ENCODE measurements at regions not wholly inside any gene's neighbourhood (a gene's known extent, or its start where the extent isn't known, plus 50 kb on each side); places are given as distances from the start of the nearest gene placed in this dataset.
"Not testable (repeated sequence)": the region's sequence is repeated elsewhere in the genome, so short reads cannot be mapped to it uniquely, and the experiment has no call there.

DNA sequence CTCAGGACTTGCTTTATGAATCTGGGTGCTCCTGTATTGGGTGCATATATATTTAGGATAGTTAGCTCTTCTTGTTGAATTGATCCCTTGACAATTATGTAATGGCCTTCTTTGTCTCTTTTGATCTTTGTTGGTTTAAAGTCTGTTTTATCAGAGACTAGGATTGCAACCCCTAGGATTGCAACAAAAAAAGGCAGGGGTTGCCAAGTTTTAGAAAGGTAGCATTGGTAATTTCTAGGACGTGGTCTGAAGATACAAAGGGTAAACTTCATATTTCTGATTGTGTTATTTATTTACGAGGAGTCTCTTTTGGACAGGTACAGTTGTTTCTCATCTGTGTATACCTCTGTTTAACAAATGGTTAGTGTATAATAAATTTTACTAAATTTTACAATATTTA is 433.7 kb downstream of the BTG1 start:
- DNase-seq: not testable (repeated sequence)

DNA sequence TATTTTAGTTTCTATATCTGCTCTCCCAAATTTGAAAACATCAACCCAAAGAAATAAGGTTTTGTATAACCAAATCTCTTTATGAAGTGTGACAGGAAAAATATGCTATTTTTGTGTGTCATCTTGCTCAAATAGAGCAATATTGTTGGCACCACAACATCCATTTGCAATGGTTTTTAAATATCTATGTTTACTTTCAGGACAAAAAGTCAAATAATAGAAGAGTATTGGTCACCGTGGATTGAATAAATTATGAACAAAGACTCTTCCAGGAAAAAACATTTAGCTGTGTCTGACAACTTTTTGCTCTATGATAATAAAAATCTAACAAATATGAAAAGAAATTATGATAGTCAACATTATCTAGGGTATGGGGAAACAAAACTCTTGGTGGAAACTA is 439.2 kb downstream of the BTG1 start:
- no peak for DNase-seq

DNA sequence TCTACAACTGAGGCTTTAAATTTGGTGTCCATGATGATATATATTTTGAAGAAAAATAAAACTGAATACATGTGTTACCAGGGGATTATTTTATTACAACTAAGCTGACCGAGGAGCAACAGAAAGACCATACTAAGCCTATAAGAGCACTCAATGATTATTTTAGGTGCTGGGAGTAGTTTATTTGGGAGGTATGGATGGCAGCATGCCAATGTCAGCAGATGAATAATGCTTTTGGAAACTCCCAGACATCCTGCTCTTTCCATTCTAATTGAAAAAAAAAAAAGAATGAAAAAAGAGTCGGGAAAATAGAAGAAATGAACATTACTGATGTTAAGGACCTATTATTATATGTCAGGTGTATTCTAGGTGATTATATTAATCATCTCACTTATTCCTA is 441.2 kb downstream of the BTG1 start:
- DNase-seq: no peak

DNA sequence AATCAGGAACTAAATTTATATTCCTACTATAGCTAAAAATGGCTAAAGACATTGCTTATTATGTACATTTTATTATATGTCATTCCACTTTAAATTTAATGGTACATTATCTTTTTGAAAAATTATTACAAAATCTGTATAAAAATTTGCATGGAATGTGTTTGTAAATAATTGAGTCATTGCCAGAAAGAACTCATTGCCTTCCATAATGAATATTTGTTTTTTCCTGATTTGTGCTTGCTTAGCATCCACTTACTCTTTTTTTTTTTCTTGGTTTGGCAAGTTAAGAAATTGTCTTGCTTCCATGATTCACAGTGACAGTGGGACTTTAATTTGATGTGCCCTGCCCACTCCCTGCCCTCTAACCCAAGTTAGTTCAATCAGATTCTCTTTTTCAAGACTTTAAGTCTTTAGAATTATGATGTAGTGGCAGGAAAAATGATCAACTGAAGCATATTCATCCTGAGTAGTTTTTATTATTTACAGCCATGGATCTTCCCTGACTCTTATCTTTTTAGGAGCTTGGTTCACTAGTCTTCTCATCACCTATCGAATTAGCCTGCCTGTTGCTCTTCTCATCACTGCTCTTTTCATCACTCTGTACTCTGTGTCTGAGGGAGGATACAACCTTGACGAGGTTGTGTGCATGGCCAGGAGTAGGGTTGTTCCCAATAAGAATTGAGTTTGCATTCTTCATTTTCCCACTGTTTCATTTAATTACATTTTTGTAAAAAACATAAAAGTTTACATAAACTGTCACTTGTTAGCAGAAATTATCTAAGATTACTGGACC is 442.0 kb downstream of the BTG1 start:
- no peak for DNase-seq

DNA sequence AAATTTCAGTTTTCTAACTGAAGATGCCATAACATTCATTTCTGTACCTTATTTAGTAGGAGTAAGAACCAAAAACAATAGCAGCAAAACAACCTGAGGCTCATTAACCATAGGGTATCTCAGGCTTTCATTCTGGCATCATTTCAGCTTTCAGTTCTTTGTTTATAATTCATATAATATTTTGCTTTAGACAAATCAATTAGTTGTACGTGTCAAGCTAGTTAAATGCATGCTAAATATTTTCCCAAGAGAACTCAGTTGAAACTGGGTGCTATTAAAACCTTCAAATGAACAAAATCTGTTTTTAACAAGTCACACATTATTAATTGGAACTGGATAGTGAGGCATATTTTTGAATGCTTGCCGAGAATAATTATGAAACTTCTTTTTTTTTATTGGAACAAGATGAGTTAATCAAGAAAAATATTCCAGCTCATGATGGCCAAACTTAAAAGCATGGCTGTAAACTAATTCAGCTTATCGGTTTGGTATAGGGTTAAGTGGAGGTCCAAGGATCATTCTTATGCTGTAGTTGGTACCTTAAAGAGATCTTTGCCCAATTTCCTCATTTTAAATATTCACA is 442.7 kb downstream of the BTG1 start:
- DNase-seq: no peak

DNA sequence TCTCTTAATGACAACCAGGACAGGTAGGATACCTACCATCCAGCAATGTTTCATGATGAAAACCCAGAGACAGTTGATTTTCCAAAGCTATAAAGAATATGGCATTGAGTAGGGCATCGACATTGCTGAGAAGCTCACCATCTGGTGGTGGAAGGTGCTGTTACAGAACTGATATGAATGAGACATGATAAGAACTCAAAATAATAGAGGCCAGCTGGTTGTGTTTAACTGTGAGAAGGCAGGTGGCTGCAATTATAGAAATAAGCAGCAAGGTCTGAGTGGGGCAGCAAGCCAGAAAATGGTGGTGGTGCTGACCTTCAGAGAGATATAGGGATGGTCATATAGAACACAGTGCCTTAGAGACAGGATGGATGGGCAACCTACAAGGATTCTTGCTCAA is 449.7 kb downstream of the BTG1 start:
- no peak for DNase-seq

DNA sequence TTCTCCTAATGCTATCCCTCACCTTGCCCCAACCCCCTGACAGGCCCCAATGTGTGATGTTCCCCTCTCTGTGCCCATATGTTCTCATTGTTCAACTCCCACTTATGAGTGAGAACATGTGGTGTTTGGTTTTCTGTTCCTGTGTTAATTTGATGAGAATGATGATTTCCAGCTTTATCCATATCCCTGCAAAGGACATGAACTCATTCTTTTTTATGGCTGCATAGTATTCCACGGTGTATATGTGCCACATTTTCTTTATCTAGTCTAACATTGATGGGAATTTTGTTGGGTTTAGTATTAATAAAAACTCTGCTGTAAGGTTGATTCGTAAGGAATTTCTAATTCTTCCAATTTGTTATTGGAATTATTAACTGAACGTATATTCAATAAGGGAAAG is 450.2 kb downstream of the BTG1 start:
- not testable (repeated sequence) for DNase-seq

DNA sequence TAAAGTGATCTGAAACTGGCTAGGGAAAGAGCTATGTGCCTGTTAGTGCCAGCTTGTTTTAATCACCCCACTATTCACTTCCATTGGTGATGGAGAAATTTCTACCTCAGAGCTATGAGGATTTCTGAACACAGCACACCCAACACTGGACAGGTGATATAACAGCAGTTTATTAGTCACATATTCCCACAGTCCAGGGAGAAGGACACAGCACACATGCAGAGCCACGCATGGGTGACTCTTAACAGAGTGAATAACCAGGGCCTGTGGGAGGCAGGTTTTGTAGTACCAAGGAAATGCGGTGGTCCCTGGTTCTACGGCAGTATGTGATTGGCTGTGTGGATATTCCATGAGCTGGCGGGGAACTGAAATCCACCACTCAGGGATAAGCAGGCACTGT is 455.1 kb downstream of the BTG1 start:
- DNase-seq: no peak

DNA sequence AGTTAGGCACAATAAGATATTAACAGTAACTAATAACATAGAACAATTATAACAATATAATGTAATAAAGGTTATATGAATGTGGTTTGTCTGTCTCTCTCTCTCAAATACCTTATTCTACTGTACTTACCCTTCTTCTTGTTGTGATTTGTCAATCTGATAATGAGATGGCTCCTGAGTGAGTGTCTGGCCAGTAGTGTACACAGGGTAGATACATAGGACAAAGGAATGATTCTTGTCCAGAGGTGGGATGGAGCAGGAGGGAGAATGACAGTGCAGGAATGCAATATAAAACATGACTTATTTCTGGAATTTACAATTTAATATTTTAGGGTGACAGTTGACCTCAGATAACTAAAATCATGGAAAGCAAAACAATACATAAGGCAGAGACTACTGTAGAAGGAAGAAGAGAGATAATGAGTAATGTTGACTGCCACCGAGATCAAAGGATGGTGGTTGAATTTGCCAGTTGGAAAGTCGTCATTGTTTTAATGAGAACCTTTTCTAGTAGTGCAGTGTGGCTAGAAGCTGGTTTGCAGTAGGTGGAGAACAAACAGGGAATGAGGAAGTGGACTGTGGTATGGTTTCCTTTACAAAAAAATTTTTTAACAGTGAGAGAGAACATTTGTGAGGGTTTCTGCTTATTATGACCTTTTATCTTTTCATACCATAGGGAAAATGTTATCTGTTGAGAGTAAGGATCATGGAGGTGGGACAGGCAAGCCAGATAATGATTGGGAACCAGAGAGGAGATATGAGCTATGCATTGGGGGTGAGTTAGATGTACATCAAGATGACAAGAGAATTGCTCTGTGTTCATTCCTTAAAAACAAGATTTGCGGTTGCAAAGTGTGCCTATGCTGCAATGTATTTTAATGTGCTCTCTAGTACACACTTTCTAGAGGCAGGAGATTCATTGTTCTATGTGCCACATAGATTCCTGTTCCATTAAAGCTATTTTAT is 458.3 kb downstream of the BTG1 start:
- no peak for DNase-seq

DNA sequence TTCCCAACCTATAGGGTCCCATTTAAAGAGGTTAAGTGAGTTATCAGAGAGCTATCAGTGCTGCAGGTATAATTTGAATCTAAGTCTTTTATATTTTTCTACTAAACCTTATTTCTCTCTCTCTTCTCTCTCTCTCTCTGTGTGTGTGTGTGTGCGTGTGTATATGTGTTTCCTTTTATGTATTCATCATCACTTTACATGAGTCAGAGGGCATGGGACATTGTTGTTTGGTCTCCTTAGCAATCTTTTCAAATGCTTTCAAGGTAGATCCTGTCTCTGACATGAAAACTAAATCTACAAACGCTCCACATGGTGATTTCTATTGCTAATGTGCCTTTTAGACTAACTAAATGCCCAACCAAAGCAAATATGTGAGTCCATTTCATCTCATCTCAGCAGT is 459.7 kb downstream of the BTG1 start:
- no peak for DNase-seq

DNA sequence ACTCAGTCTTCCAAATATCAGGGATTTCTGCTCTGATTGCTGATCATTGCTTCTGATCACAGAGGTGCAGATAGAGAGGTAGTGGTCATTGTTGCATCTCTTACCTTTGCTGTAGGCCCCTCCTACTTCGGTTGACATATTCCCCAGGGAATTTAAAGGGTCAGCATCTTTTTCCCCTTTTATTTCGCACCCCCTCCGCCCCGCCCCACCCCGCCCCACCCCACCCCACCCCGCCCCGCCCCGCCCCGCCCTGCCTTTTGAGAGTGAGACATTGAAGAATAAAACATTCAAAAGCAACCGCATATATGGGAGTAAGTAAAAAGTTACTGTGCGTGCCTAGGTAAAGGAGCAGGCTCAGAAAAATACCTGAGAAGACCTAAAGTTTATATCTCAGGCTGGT is 463.9 kb downstream of the BTG1 start:
- no peak for DNase-seq

DNA sequence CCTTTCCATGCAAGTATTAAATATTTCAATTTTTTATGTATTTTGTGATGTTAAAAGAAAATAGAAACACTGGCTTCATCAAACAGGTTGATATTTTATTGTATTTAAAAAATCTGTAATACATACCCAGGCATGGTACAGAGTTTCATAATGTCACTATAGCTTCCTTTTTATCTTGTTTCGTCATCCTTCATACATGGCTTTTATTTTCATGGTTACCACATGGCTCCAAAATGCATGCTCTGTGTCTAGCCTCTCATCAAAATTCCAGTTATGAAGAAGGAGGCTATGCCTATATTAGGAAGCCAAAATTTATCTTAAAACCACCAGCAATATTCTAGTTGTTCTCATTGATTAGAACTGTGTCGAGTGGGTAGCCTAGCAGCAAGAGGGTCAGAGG is 464.8 kb downstream of the BTG1 start:
- no peak for DNase-seq

DNA sequence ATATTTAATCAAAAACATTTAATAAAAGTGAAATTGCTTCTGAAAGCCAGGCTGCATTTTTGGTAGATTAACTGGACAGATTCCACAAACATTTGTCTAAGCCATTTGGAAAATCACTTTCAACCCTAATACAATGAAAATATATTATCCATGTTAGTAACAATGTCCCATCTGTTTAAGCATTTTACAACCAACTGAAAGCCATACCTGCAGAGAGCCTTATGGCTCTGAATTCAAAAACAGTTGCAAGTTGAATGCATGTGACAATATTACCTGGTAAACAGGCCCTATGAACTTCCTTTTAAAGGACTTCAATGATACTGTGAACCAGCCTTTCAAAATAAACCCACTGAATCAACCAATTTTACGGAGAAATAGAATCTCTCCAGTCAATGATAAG is 468.1 kb downstream of the BTG1 start:
- DNase-seq: no peak

DNA sequence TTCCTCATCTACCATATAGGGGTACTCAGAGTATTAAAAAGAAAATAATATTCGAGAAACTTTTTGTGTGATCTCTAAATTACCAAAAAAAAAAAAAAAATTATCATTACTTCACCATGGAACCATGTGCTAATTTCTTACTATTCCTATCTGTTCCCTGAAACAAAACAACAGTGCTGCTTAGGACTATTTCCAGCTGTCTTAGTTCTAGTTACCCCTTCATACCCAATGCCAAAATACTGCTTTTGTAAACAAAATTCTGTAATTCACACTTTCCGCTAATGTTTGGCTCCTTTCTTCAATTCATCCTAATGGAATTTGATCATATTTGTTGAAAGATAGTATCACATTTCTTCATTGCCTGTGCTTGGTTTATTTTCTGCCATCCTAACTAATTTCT is 470.2 kb downstream of the BTG1 start:
- DNase-seq: no peak

DNA sequence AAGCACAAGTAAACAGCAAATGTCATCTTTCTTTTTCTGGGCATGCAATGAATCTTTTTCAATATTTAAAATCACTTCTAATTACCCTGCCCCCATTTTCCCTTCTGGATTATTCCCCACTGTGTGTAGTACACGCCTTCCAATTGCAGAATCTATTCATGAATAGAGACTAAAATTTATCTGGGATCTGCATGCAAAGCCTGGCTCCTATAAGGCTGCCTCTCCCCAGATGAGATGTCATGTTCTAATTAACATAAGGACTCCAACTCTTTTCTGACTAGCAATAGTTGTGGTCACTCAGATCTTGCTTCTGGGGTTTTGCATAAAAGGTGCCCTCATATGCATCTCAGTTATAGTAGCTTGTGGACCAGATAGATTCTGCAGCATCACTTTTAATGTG is 473.5 kb downstream of the BTG1 start:
- DNase-seq: no peak

DNA sequence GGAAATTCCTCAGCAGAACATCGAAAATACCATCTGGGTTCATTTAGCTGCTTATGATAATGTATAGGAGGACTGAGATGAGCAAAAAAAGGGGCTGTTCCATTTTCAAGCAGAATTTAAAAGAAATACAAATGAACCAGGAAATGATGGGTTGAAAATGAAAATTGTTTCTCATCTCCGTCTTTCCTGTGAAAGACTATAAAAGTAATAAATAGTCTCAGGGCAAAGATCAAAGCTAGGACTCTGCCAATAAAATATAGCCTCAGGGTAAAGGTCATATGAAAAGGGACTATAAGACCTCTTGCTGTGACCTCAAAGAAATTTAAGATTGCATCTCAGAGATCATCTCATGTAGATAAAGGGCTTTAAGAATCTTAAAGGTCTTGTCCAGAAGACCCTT is 478.0 kb downstream of the BTG1 start:
- no peak for DNase-seq

DNA sequence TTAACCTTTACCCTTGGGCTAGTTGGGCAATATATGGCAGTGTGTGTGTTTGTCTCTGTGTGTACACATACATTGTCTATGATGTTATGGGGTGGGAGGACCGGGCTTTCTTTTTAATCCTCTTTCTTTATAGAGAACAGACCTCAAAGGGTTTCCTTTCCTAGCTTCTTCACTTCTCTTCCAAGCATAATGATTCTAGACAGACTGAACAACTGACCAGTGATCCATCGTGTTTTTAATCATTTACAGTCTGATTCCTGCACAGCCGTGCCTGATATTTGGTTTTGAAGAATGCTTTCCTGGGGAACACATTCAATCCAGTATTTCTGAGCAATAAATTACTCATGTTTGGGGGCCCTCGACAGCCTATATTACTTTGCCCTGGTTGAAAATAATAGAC is 481.1 kb upstream of the DCN start:
- no peak for DNase-seq

DNA sequence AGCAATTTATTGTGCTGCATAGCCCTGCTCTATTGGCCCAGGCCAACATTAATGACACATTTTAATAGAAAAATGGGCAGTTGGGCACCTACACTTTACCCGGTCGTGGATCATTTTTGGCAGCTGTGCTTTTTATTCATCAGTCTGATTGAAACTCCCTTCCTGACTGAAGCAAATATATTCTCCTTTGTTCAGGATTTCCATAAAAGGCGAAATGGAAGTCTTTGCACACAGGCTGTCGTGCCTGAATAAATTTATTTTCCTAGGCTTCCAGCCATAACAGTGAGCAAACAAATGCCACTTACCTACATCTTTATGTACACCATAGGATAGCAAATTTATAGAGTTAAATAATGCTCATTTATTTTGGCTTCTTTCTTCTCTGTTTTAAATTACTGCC is 480.7 kb upstream of the DCN start:
- DNase-seq: no peak

DNA sequence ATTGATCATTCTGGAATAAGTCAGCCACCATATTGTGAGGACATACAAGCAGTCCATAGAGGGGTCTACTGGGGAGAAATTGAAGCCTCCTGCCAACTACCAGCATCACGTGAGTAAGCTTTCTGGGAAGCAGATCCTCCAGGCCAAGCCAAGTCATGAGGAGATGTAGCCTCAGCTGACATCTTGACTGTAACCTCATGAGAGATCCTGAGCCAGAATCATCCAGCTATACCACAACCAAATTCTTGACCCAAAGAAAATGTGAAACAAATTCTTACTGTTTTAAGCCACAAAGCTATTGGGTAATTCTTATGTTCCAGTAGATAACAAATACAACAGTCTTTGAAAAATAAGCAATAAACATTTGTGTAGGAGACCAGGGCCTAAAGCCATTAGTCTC is 479.4 kb upstream of the DCN start:
- DNase-seq: no peak

DNA sequence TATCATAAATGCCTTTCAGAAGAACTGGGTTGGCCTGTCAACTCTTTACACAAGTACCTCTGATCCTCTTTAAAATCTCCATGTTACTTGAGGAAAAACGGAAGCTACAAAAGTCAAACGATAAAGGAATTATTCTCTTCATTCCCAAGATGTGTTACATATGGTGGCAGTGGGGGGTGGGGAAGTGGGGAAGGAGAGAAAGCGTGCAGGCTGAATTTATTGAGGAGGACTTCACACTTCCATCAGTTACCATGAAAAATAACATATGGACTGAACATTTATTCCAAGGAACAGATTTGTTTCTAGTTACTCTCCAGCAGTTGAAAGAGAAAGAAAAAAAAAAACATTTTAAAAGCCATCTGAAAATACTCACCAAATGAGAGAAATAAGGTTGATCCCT is 474.4 kb upstream of the DCN start:
- no peak for DNase-seq

DNA sequence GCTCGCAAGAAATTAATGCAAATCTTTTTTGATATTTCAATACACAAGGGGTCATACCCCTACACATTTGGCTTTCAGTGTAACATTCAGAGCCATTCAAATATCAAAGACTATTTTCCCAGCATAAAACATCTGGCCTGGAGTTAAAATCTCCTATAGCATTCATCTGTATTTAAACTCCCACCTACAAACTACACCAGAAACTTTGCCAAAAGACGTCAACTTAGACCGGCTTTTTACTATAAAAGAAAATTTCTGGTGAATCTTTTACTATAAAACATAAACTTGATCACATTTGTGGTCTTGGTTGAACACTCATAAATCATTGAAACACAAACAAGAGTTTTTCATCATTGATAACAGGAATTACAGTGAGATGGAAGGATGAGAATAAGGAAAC is 473.3 kb upstream of the DCN start:
- DNase-seq: no peak

DNA sequence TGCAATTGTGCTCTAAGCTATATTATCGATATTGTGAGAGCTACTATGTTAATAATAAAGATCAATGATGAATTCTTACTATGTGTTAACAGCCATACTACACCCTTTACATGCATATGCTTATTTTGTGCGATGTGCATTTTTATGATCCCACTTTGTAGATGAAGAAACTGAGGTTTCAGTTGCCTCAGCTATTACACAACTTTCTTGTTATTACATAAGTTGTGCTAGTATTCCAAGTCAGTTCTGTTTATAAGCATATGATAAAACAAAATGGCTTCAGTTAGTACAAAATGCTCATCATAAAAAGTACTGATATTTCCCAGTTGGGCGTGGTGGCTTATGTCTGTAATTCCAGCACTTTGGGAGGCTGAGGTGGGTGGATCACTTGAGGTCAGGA is 471.5 kb upstream of the DCN start:
- no peak for DNase-seq

DNA sequence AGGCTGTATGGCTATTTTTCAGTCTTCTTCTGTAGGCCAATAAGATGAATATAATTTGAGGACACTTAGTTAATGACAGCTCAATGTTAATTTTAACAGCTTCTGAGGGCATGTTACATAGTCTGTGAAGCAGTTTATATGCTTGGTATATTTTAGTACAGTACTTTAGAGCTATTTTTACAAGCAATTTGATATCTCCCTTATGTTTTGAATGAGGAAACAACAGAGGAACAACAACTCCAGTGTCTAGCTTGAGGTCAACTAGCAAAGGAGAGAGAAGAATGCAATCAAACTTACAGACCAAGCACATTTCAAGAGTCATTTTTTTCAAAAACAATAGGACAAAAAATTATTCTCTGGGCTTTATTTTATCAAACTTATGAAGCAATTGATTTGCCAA is 469.1 kb upstream of the DCN start:
- DNase-seq: no peak

DNA sequence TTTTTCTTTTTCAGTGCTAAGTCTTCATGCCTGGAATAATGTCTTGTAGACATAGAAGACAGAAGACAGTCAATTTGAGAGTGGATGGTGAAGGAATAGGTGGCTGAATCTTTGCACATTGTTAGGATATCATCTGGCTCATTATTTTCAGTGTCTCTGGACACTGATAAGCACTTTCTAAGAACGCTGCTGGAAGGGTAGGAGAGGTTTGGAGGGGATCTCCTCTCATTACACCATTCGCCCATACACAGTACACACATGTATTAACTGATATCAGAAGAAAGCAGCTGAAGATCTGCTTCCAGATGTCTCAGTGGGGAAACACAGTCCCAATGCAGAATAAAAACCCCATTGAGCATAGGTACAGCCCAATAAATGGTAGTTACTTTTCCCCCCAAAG is 461.1 kb upstream of the DCN start:
- DNase-seq: no peak

Data from stimulated activated CD4-positive, alpha-beta T cell treated with anti-CD3 and anti-CD28 coated beads, Interleukin-12 subunit alpha, Interleukin-12 subunit beta, amount 100 ng/mL, for 4 hours (primary cell).